ENCODE measurements at regions not wholly inside any gene's neighbourhood (a gene's known extent, or its start where the extent isn't known, plus 50 kb on each side); places are given as distances from the start of the nearest gene placed in this dataset.
"Not testable (repeated sequence)": the region's sequence is repeated elsewhere in the genome, so short reads cannot be mapped to it uniquely, and the experiment has no call there.

GRCh38 chr3:159674583-159674982 lies 314.1 kb upstream of the IL12A start:
- Mint-ChIP-seq H3K27ac (no peak overlapping the region), H3K27me3 (no peaks in the 10 kb centered on the region), H3K9me3 (no peaks in the 10 kb centered on the region), H3K4me3 (no peak overlapping the region), H3K36me3 (ENCODE audit: low read depth) (no peaks in the 10 kb centered on the region), H3K4me1 (ENCODE audit: low read depth) (no peaks in the 10 kb centered on the region)
- intact Hi-C loops (cut with micrococcal nuclease) = no loop called here

- H3K4me3 Mint-ChIP-seq = no peak overlapping the region
- intact Hi-C loops (cut with micrococcal nuclease) = no loop called here
- H3K36me3 Mint-ChIP-seq (ENCODE audit: low read depth) = no peaks in the 10 kb centered on the region
- H3K4me1 Mint-ChIP-seq (ENCODE audit: low read depth) = no peaks in the 10 kb centered on the region
- H3K27me3 Mint-ChIP-seq = no peaks in the 10 kb centered on the region
- no peaks in the 10 kb centered on the region for H3K9me3 Mint-ChIP-seq
- H3K27ac Mint-ChIP-seq = no peak overlapping the region
Observed at GRCh38 chr3:159675285-159675684, 313.4 kb upstream of the IL12A start.

- Mint-ChIP-seq H3K4me1 (ENCODE audit: low read depth) (no peaks in the 10 kb centered on the region), H3K27ac (no peak overlapping the region), H3K9me3 (no peaks in the 10 kb centered on the region), H3K36me3 (ENCODE audit: low read depth) (no peaks in the 10 kb centered on the region), H3K27me3 (no peaks in the 10 kb centered on the region), H3K4me3 (no peak overlapping the region)
- intact Hi-C loops (cut with micrococcal nuclease) = no loop called here
Observed at GRCh38 chr3:159679900-159680299, 308.7 kb upstream of the IL12A start.

GRCh38 chr3:159681717-159682116 lies 306.9 kb upstream of the IL12A start:
- intact Hi-C loops (cut with micrococcal nuclease); H3K4me1 Mint-ChIP-seq (ENCODE audit: low read depth); H3K36me3 Mint-ChIP-seq (ENCODE audit: low read depth); H3K9me3 Mint-ChIP-seq; H3K4me3 Mint-ChIP-seq; H3K27me3 Mint-ChIP-seq; H3K27ac Mint-ChIP-seq: not testable (repeated sequence)

- Mint-ChIP-seq H3K36me3 (ENCODE audit: low read depth) (no peaks in the 10 kb centered on the region), H3K4me1 (ENCODE audit: low read depth) (no peaks in the 10 kb centered on the region), H3K27ac (no peak overlapping the region), H3K27me3 (no peaks in the 10 kb centered on the region), H3K9me3 (peaks cover 8% of the 10 kb centered on the region), H3K4me3 (no peak overlapping the region)
- intact Hi-C loops (cut with micrococcal nuclease) = no loop called here
Observed at GRCh38 chr3:159685801-159686200, 302.8 kb upstream of the IL12A start.

GRCh38 chr3:159693226-159693625 lies 295.4 kb upstream of the IL12A start:
- H3K9me3 Mint-ChIP-seq = peaks cover 23% of the 10 kb centered on the region
- H3K4me1 Mint-ChIP-seq (ENCODE audit: low read depth) = no peaks in the 10 kb centered on the region
- H3K4me3 Mint-ChIP-seq = no peak overlapping the region
- no peak overlapping the region for H3K27ac Mint-ChIP-seq
- H3K27me3 Mint-ChIP-seq = no peaks in the 10 kb centered on the region
- intact Hi-C loops (cut with micrococcal nuclease) = no loop called here
- H3K36me3 Mint-ChIP-seq (ENCODE audit: low read depth) = no peaks in the 10 kb centered on the region

- no peaks in the 10 kb centered on the region for H3K36me3 Mint-ChIP-seq (ENCODE audit: low read depth)
- intact Hi-C loops (cut with micrococcal nuclease) = no loop called here
- no peak overlapping the region for H3K4me3 Mint-ChIP-seq
- H3K27ac Mint-ChIP-seq = no peak overlapping the region
- no peaks in the 10 kb centered on the region for H3K27me3 Mint-ChIP-seq
- no peaks in the 10 kb centered on the region for H3K4me1 Mint-ChIP-seq (ENCODE audit: low read depth)
- H3K9me3 Mint-ChIP-seq = peaks cover 5% of the 10 kb centered on the region
Observed at GRCh38 chr3:159711560-159712333, 276.9 kb upstream of the IL12A start.

- Mint-ChIP-seq H3K27ac (no peak overlapping the region), H3K27me3 (no peaks in the 10 kb centered on the region), H3K4me1 (ENCODE audit: low read depth) (no peaks in the 10 kb centered on the region), H3K9me3 (no peaks in the 10 kb centered on the region), H3K4me3 (no peak overlapping the region), H3K36me3 (ENCODE audit: low read depth) (no peaks in the 10 kb centered on the region)
- intact Hi-C loops (cut with micrococcal nuclease) = no loop called here
Observed at GRCh38 chr3:159721324-159721723, 267.3 kb upstream of the IL12A start.

GRCh38 chr3:159723295-159723694 lies 265.3 kb upstream of the IL12A start:
- H3K27me3 Mint-ChIP-seq = no peaks in the 10 kb centered on the region
- no peaks in the 10 kb centered on the region for H3K9me3 Mint-ChIP-seq
- intact Hi-C loops (cut with micrococcal nuclease) = no loop called here
- H3K4me3 Mint-ChIP-seq = no peak overlapping the region
- no peak overlapping the region for H3K27ac Mint-ChIP-seq
- no peaks in the 10 kb centered on the region for H3K36me3 Mint-ChIP-seq (ENCODE audit: low read depth)
- no peaks in the 10 kb centered on the region for H3K4me1 Mint-ChIP-seq (ENCODE audit: low read depth)

- no peaks in the 10 kb centered on the region for H3K4me1 Mint-ChIP-seq (ENCODE audit: low read depth)
- no peak overlapping the region for H3K27ac Mint-ChIP-seq
- no peaks in the 10 kb centered on the region for H3K36me3 Mint-ChIP-seq (ENCODE audit: low read depth)
- H3K4me3 Mint-ChIP-seq = no peak overlapping the region
- H3K27me3 Mint-ChIP-seq = no peaks in the 10 kb centered on the region
- intact Hi-C loops (cut with micrococcal nuclease) = no loop called here
- H3K9me3 Mint-ChIP-seq = no peaks in the 10 kb centered on the region
Observed at GRCh38 chr3:159724627-159725026, 264.0 kb upstream of the IL12A start.

GRCh38 chr3:159726231-159726964 lies 262.2 kb upstream of the IL12A start:
- Mint-ChIP-seq H3K9me3 (no peaks in the 10 kb centered on the region), H3K36me3 (ENCODE audit: low read depth) (no peaks in the 10 kb centered on the region)
- intact Hi-C loops (cut with micrococcal nuclease) = no loop called here

GRCh38 chr3:159727506-159727905 lies 261.1 kb upstream of the IL12A start:
- intact Hi-C loops (cut with micrococcal nuclease) = no loop called here
- Mint-ChIP-seq H3K27ac (no peak overlapping the region), H3K9me3 (no peaks in the 10 kb centered on the region), H3K4me1 (ENCODE audit: low read depth) (no peaks in the 10 kb centered on the region), H3K36me3 (ENCODE audit: low read depth) (no peaks in the 10 kb centered on the region), H3K27me3 (no peaks in the 10 kb centered on the region), H3K4me3 (no peak overlapping the region)

More at GRCh38 chr3:159726231-159726964, 262.2 kb upstream of the IL12A start:
- no peak overlapping the region for H3K4me3 Mint-ChIP-seq
- no peaks in the 10 kb centered on the region for H3K27me3 Mint-ChIP-seq
- no peaks in the 10 kb centered on the region for H3K4me1 Mint-ChIP-seq (ENCODE audit: low read depth)
- no peak overlapping the region for H3K27ac Mint-ChIP-seq

GRCh38 chr3:159731254-159731653 lies 257.4 kb upstream of the IL12A start:
- H3K4me1 Mint-ChIP-seq (ENCODE audit: low read depth) = no peaks in the 10 kb centered on the region
- H3K27me3 Mint-ChIP-seq = no peaks in the 10 kb centered on the region
- no peak overlapping the region for H3K27ac Mint-ChIP-seq
- no peak overlapping the region for H3K4me3 Mint-ChIP-seq
- intact Hi-C loops (cut with micrococcal nuclease) = no loop called here
- no peaks in the 10 kb centered on the region for H3K36me3 Mint-ChIP-seq (ENCODE audit: low read depth)
- no peaks in the 10 kb centered on the region for H3K9me3 Mint-ChIP-seq

GRCh38 chr3:159732172-159733111 lies 256.2 kb upstream of the IL12A start:
- Mint-ChIP-seq H3K27me3 (no peaks in the 10 kb centered on the region), H3K4me3 (no peak overlapping the region), H3K4me1 (ENCODE audit: low read depth) (no peaks in the 10 kb centered on the region), H3K27ac (no peak overlapping the region), H3K9me3 (no peaks in the 10 kb centered on the region), H3K36me3 (ENCODE audit: low read depth) (no peaks in the 10 kb centered on the region)
- intact Hi-C loops (cut with micrococcal nuclease) = no loop called here

Data from dendritic cell treated with granulocyte-macrophage colony-stimulating factor and Interleukin-4, amounts not matched to agents 40 ng/mL and 50 ng/mL, for 4 days (primary cell).